ENCODE measurements at regions not wholly inside any gene's neighbourhood (a gene's known extent, or its start where the extent isn't known, plus 50 kb on each side); places are given as distances from the start of the nearest gene placed in this dataset.

DNA sequence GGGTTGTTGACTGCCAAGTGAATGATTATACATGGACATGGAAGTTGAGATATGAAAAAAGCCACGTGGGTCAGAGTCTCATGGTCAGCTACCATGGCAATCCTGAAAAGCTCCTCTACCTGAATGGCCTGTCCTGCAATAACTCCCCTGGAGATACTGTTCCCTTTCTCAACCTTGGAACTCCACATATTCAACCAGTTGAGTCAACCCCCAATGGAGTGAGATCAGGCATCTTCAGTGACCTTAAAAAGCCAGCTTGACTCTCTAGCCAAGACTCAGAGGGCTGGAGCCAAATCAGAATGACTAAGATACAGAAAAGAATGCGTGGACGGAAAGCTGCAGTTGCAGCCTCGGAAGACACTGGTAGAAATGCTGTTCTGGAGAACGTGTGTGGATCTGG, 341.3 kb downstream of the FOXA2 start:
- Histone ChIP-seq H3K36me3 (ENCODE audit: insufficient read depth in 1 of 2, low read depth in 1 of 2) (no peaks in the 10 kb centered on the region), H3K27ac (no peak overlapping the region), H3K27me3 (ENCODE audit: insufficient read depth in 3 of 3, low read length in 2 of 3) (peaks cover 0 to 2% (median 0%) of the 10 kb centered on the region in 3 donors), H3K4me3 (no peak overlapping the region), H3K4me1 (no peaks in the 10 kb centered on the region), H3K9me3 (no peaks in the 10 kb centered on the region)
- TF ChIP-seq, protein P1, sequence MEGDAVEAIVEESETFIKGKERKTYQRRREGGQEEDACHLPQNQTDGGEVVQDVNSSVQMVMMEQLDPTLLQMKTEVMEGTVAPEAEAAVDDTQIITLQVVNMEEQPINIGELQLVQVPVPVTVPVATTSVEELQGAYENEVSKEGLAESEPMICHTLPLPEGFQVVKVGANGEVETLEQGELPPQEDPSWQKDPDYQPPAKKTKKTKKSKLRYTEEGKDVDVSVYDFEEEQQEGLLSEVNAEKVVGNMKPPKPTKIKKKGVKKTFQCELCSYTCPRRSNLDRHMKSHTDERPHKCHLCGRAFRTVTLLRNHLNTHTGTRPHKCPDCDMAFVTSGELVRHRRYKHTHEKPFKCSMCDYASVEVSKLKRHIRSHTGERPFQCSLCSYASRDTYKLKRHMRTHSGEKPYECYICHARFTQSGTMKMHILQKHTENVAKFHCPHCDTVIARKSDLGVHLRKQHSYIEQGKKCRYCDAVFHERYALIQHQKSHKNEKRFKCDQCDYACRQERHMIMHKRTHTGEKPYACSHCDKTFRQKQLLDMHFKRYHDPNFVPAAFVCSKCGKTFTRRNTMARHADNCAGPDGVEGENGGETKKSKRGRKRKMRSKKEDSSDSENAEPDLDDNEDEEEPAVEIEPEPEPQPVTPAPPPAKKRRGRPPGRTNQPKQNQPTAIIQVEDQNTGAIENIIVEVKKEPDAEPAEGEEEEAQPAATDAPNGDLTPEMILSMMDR (IDR thresholded peaks at IDR 0.05) = no peak
- no peak for DNase-seq
- intact Hi-C loops (cut with DNase I) = loop anchor here in 1 of 2 donors (10.0 kb wide), 1 partner anchor 518 kb away; no protein-coding TSS in a partner anchor
- peak in 2 of 4 donors; percentile 45 for ATAC-seq
- WGBS, 3 donors = 24 to 56% (median 25%) methylated on average over 5 of the region's 5 CpGs

DNA sequence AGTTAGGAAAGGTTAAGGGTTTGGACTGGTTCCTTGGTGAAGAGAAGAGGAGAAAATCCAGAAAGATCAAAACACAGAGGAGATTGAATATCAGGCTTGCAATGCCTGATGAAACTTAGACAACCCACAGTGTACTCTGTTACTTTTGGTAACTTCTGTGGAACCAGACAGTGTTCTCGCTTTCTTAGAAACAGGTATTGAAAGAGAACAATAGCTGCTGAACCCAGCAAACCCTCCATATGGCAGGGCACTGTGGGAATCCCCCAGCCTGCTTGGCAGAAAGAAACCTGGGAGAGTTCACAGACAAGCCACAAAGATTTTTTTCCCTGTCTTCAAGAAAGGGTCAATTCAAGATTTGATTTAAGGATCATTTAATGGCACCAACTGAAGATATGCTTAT, 342.8 kb downstream of the FOXA2 start:
- TF ChIP-seq, protein P1 (IDR thresholded peaks at IDR 0.05) = no peak
- intact Hi-C loops (cut with DNase I) = loop anchor here in 1 of 2 donors (10.0 kb wide), 1 partner anchor 517 kb away; no protein-coding TSS in a partner anchor
- 68 to 94% (median 81%) methylated on average over 1 of the region's 1 CpG for WGBS, 3 donors
- DNase-seq = no peak
- peaks cover 0 to 2% (median 0%) of the 10 kb centered on the region in 3 donors for H3K27me3 ChIP-seq (ENCODE audit: insufficient read depth in 3 of 3, low read length in 2 of 3)
- no peaks in the 10 kb centered on the region for H3K9me3 ChIP-seq
- H3K4me3 ChIP-seq = no peak overlapping the region
- no peak for ATAC-seq
- H3K4me1 ChIP-seq = no peaks in the 10 kb centered on the region
- no peaks in the 10 kb centered on the region for H3K36me3 ChIP-seq (ENCODE audit: insufficient read depth in 1 of 2, low read depth in 1 of 2)
- H3K27ac ChIP-seq = no peak overlapping the region

DNA sequence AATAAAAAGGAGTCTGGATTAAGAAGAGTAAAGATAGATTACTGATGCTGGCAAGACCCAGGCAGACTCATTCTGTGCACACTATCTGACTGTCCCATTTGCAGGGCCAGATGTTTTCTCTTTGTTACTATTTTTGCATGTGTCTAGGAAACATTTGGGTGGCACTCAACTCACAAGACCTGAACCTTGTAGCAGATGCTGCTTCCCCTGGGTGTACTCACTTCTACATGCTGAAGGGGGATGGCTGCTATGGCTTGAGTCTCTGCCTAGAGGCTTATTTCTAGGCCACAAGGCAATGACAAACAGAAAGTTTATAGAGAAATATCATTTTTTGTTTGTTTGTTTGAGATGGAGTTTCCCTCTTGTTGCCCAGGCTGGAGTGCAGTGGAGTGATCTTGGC, 351.4 kb downstream of the FOXA2 start:
- no peaks in the 10 kb centered on the region for H3K36me3 ChIP-seq (ENCODE audit: insufficient read depth in 1 of 2, low read depth in 1 of 2)
- H3K27me3 ChIP-seq (ENCODE audit: insufficient read depth in 3 of 3, low read length in 2 of 3) = no peaks in the 10 kb centered on the region
- no peaks in the 10 kb centered on the region for H3K4me1 ChIP-seq
- TF ChIP-seq, protein P1 (IDR thresholded peaks at IDR 0.05) = no peak
- no peaks in the 10 kb centered on the region for H3K9me3 ChIP-seq
- H3K4me3 ChIP-seq = no peak overlapping the region
- ATAC-seq = no peak
- no peak for DNase-seq
- no peak overlapping the region for H3K27ac ChIP-seq
- intact Hi-C loops (cut with DNase I) = no loop called here

DNA sequence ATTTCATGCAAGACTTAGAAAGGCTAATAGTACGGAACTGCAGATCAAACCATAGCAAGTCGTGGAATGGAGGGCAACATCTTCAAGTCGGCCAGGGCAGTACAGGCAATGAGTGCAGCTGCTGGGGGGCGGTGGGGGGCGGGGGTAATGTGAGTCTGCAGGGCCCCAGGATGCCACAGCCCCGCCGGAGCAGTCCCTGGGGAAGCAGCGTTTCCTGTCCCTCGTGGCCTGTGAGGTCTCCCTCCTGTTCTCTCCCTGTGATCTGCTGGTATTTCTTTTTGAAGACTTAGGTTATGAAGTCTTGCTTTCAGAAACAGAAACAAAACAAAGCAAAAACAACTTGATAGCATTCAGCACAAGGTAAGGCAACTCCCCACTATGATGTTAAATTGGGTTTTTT, 351.9 kb downstream of the FOXA2 start:
- Histone ChIP-seq H3K4me1 (no peaks in the 10 kb centered on the region), H3K27me3 (ENCODE audit: insufficient read depth in 3 of 3, low read length in 2 of 3) (no peaks in the 10 kb centered on the region), H3K36me3 (ENCODE audit: insufficient read depth in 1 of 2, low read depth in 1 of 2) (no peaks in the 10 kb centered on the region), H3K9me3 (no peaks in the 10 kb centered on the region), H3K4me3 (no peak overlapping the region), H3K27ac (no peak overlapping the region)
- intact Hi-C loops (cut with DNase I) = no loop called here
- WGBS, 3 donors = 10 to 13% (median 12%) methylated on average over 9 of the region's 9 CpGs
- no peak for DNase-seq
- TF ChIP-seq, protein P1 (IDR thresholded peaks at IDR 0.05) = no peak
- no peak for ATAC-seq
